WTC11 (cell line): ENCODE measurements at regions not wholly inside any gene's neighbourhood (a gene's known extent, or its start where the extent isn't known, plus 50 kb on each side); places are given as distances from the start of the nearest gene placed in this dataset.

Experiments used
- CBFB ChIP-seq: sonication (generic); formaldehyde crosslinking; IDR thresholded peaks from 2 replicates; pipeline ENCODE4 v1.8.1; 2022; ENCODE audit warnings: mild to moderate bottlenecking, low read depth, missing genetic modification reagents
- FOXK1 ChIP-seq: sonication (generic); formaldehyde crosslinking; IDR thresholded peaks from 2 replicates; pipeline ENCODE4 v1.8.0; 2022; ENCODE audit warnings: mild to moderate bottlenecking, moderate library complexity, missing genetic modification reagents
- GABPB1 ChIP-seq: sonication (generic); formaldehyde crosslinking; IDR thresholded peaks from 2 replicates; pipeline ENCODE4 v1.8.1; 2023; ENCODE audit warnings: mild to moderate bottlenecking, missing genetic modification reagents
- RORB ChIP-seq: fragments of 250-450 bp; sonication (Bioruptor Pico); IDR thresholded peaks from 2 replicates; pipeline ENCODE4 v1.9.0; 2021; ENCODE audit warnings: mild to moderate bottlenecking
- TEAD1 ChIP-seq: sonication (generic); formaldehyde crosslinking; IDR thresholded peaks from 2 replicates; pipeline ENCODE4 v1.8.0; 2022; ENCODE audit warnings: mild to moderate bottlenecking, missing genetic modification reagents
- TP53 ChIP-seq: sonication (generic); formaldehyde crosslinking; IDR thresholded peaks from 2 replicates; pipeline ENCODE4 v1.8.1; 2023; ENCODE audit warnings: mild to moderate bottlenecking, missing genetic modification reagents
- TF ChIP-seq, protein P1 (sequence below): fragments of 200-600 bp; IDR thresholded peaks from 2 replicates; pipeline ENCODE4 v1.8.0; 2022; ENCODE audit warnings: antibody characterized with exemption
- TF ChIP-seq, protein P2 (sequence below): sonication (generic); formaldehyde crosslinking; conservative IDR thresholded peaks from 2 replicates; pipeline ENCODE4 v1.8.1; 2022; ENCODE audit warnings: mild to moderate bottlenecking, missing genetic modification reagents
- TF ChIP-seq, protein P3 (sequence below): sonication (generic); formaldehyde crosslinking; IDR thresholded peaks from 2 replicates; pipeline ENCODE4 v1.8.1; 2023; ENCODE audit warnings: mild to moderate bottlenecking, missing genetic modification reagents, moderate library complexity
- TF ChIP-seq, protein P4 (sequence below): fragments of 250-450 bp; sonication (Bioruptor Pico); IDR thresholded peaks from 2 replicates; pipeline ENCODE4 v1.9.0; 2021; ENCODE audit warnings: mild to moderate bottlenecking, borderline replicate concordance
- TF ChIP-seq, protein P5 (sequence below): fragments of 250-450 bp; sonication (Bioruptor Pico); IDR thresholded peaks from 2 replicates; pipeline ENCODE4 v1.9.0; 2021; ENCODE audit warnings: moderate library complexity, mild to moderate bottlenecking, inconsistent platforms, borderline replicate concordance

DNA sequence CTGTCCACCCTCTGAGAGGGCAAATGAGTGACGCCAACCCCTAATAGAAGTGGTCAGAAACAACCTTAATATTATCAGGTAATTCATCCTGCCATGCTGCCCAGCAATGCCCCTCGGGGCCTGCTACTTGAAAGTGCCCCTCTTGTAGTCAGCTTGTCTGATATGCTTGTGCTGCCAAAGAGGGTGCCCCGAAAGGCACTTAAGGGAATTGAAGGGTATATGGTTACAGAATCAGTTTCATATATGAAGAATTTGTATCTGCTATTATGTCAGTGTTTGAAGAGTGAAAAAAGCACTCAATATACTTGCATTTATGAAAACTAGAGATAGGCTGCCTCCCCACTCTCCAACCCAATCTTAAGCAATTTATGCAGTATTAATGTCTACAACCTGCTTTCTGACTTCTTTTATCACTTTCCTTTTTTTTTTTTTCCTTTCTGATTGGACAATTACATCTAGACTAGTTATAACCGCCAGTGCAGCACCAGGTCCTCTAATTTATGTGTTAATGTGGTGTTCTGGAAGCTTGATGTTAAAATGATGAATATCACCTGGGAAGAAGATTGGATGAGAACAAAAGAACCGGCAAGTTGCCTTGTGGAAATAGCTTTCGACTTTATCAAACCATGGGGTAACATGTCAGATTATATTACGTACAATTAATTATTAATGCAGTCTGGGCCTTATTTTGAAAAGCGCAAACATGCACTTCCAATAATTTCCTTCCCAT is 646.9 kb upstream of the ACVR2A start:
- TF ChIP-seq, protein P1, sequence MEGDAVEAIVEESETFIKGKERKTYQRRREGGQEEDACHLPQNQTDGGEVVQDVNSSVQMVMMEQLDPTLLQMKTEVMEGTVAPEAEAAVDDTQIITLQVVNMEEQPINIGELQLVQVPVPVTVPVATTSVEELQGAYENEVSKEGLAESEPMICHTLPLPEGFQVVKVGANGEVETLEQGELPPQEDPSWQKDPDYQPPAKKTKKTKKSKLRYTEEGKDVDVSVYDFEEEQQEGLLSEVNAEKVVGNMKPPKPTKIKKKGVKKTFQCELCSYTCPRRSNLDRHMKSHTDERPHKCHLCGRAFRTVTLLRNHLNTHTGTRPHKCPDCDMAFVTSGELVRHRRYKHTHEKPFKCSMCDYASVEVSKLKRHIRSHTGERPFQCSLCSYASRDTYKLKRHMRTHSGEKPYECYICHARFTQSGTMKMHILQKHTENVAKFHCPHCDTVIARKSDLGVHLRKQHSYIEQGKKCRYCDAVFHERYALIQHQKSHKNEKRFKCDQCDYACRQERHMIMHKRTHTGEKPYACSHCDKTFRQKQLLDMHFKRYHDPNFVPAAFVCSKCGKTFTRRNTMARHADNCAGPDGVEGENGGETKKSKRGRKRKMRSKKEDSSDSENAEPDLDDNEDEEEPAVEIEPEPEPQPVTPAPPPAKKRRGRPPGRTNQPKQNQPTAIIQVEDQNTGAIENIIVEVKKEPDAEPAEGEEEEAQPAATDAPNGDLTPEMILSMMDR, result no peak
- TF ChIP-seq RORB (CRISPR knock-in tag) (no peak), FOXK1 (CRISPR knock-in tag) (no peak), TEAD1 (CRISPR knock-in tag) (no peak), TP53 (CRISPR knock-in tag) (no peak), CBFB (CRISPR knock-in tag) (no peak), GABPB1 (no peak)
- TF ChIP-seq, protein P2, sequence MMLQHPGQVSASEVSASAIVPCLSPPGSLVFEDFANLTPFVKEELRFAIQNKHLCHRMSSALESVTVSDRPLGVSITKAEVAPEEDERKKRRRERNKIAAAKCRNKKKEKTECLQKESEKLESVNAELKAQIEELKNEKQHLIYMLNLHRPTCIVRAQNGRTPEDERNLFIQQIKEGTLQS (CRISPR knock-in tag), result no peak
- TF ChIP-seq, protein P3, sequence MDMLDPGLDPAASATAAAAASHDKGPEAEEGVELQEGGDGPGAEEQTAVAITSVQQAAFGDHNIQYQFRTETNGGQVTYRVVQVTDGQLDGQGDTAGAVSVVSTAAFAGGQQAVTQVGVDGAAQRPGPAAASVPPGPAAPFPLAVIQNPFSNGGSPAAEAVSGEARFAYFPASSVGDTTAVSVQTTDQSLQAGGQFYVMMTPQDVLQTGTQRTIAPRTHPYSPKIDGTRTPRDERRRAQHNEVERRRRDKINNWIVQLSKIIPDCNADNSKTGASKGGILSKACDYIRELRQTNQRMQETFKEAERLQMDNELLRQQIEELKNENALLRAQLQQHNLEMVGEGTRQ, result no peak
- TF ChIP-seq, protein P4, sequence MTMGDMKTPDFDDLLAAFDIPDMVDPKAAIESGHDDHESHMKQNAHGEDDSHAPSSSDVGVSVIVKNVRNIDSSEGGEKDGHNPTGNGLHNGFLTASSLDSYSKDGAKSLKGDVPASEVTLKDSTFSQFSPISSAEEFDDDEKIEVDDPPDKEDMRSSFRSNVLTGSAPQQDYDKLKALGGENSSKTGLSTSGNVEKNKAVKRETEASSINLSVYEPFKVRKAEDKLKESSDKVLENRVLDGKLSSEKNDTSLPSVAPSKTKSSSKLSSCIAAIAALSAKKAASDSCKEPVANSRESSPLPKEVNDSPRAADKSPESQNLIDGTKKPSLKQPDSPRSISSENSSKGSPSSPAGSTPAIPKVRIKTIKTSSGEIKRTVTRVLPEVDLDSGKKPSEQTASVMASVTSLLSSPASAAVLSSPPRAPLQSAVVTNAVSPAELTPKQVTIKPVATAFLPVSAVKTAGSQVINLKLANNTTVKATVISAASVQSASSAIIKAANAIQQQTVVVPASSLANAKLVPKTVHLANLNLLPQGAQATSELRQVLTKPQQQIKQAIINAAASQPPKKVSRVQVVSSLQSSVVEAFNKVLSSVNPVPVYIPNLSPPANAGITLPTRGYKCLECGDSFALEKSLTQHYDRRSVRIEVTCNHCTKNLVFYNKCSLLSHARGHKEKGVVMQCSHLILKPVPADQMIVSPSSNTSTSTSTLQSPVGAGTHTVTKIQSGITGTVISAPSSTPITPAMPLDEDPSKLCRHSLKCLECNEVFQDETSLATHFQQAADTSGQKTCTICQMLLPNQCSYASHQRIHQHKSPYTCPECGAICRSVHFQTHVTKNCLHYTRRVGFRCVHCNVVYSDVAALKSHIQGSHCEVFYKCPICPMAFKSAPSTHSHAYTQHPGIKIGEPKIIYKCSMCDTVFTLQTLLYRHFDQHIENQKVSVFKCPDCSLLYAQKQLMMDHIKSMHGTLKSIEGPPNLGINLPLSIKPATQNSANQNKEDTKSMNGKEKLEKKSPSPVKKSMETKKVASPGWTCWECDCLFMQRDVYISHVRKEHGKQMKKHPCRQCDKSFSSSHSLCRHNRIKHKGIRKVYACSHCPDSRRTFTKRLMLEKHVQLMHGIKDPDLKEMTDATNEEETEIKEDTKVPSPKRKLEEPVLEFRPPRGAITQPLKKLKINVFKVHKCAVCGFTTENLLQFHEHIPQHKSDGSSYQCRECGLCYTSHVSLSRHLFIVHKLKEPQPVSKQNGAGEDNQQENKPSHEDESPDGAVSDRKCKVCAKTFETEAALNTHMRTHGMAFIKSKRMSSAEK (CRISPR knock-in tag), result no peak
- TF ChIP-seq, protein P5, sequence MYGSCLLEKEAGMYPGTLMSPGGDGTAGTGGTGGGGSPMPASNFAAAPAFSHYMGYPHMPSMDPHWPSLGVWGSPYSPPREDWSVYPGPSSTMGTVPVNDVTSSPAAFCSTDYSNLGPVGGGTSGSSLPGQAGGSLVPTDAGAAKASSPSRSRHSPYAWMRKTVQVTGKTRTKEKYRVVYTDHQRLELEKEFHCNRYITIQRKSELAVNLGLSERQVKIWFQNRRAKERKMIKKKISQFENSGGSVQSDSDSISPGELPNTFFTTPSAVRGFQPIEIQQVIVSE (CRISPR knock-in tag), result no peak
